ENCODE measurements at regions not wholly inside any gene's neighbourhood (a gene's known extent, or its start where the extent isn't known, plus 50 kb on each side); places are given as distances from the start of the nearest gene placed in this dataset.

GRCh38 chr3:132881756-132882409, 156.3 kb upstream of the TMEM108 start:
- no peak for DNase-seq (ENCODE audit: low spot score)

GRCh38 chr3:132880986-132881385, 157.2 kb upstream of the TMEM108 start:
- H3K9me3 ChIP-seq, result no peaks in the 10 kb centered on the region
- H3K27me3 ChIP-seq (replicated peaks; ENCODE audit: insufficient read depth), result no peaks in the 10 kb centered on the region
- ATAC-seq (ENCODE audit: insufficient number of reproducible peaks, low FRiP score, low read depth) (no peak), DNase-seq (ENCODE audit: low spot score) (no peak)
- no peak overlapping the region for H3K4me3 ChIP-seq
- TF ChIP-seq CTCF (IDR thresholded peaks at IDR 0.05), result no peak
- no peak overlapping the region for H3K27ac ChIP-seq
- no peaks in the 10 kb centered on the region for H3K36me3 ChIP-seq
- no peaks in the 10 kb centered on the region for H3K4me1 ChIP-seq (ENCODE audit: control insufficient read depth in 1 of 2, low read depth in 2 of 2)

More at GRCh38 chr3:132881756-132882409, 156.3 kb upstream of the TMEM108 start:
- H3K27ac ChIP-seq, result no peak overlapping the region
- H3K27me3 ChIP-seq (replicated peaks; ENCODE audit: insufficient read depth), result no peaks in the 10 kb centered on the region
- ATAC-seq (ENCODE audit: insufficient number of reproducible peaks, low FRiP score, low read depth), result no peak
- H3K4me1 ChIP-seq (ENCODE audit: control insufficient read depth in 1 of 2, low read depth in 2 of 2), result no peaks in the 10 kb centered on the region
- H3K36me3 ChIP-seq, result no peaks in the 10 kb centered on the region
- H3K4me3 ChIP-seq, result no peak overlapping the region
- H3K9me3 ChIP-seq, result no peaks in the 10 kb centered on the region
- no peak for TF ChIP-seq CTCF (IDR thresholded peaks at IDR 0.05)

GRCh38 chr3:132879656-132880055, 157.4 kb upstream of the NPHP3 start:
- no peak for DNase-seq (ENCODE audit: low spot score)
- no peaks in the 10 kb centered on the region for H3K9me3 ChIP-seq
- H3K4me1 ChIP-seq (ENCODE audit: control insufficient read depth in 1 of 2, low read depth in 2 of 2), result no peaks in the 10 kb centered on the region
- H3K27ac ChIP-seq, result no peak overlapping the region
- ATAC-seq (ENCODE audit: insufficient number of reproducible peaks, low FRiP score, low read depth), result no peak
- H3K4me3 ChIP-seq, result no peak overlapping the region
- TF ChIP-seq CTCF (IDR thresholded peaks at IDR 0.05), result no peak
- H3K27me3 ChIP-seq (replicated peaks; ENCODE audit: insufficient read depth), result no peaks in the 10 kb centered on the region
- H3K36me3 ChIP-seq, result no peaks in the 10 kb centered on the region

GRCh38 chr3:132874701-132875100, 152.5 kb upstream of the NPHP3 start:
- no peak for TF ChIP-seq CTCF (IDR thresholded peaks at IDR 0.05)
- Histone ChIP-seq H3K4me3 (no peak overlapping the region), H3K36me3 (no peaks in the 10 kb centered on the region), H3K4me1 (ENCODE audit: control insufficient read depth in 1 of 2, low read depth in 2 of 2) (no peaks in the 10 kb centered on the region), H3K27me3 (replicated peaks; ENCODE audit: insufficient read depth) (no peaks in the 10 kb centered on the region), H3K9me3 (no peaks in the 10 kb centered on the region), H3K27ac (no peak overlapping the region)
- DNase-seq (ENCODE audit: low spot score), result no peak
- no peak for ATAC-seq (ENCODE audit: insufficient number of reproducible peaks, low FRiP score, low read depth)

- DNase-seq (ENCODE audit: low spot score), result no peak
- no peak for TF ChIP-seq CTCF (IDR thresholded peaks at IDR 0.05)
- no peak overlapping the region for H3K4me3 ChIP-seq
- no peaks in the 10 kb centered on the region for H3K36me3 ChIP-seq
- no peak overlapping the region for H3K27ac ChIP-seq
- no peaks in the 10 kb centered on the region for H3K9me3 ChIP-seq
- no peak for ATAC-seq (ENCODE audit: insufficient number of reproducible peaks, low FRiP score, low read depth)
- no peaks in the 10 kb centered on the region for H3K4me1 ChIP-seq (ENCODE audit: control insufficient read depth in 1 of 2, low read depth in 2 of 2)
- H3K27me3 ChIP-seq (replicated peaks; ENCODE audit: insufficient read depth), result no peaks in the 10 kb centered on the region
These were observed 150.5 kb upstream of the NPHP3 start for GRCh38 chr3:132872711-132873110.
